ENCODE measurements at regions not wholly inside any gene's neighbourhood (a gene's known extent, or its start where the extent isn't known, plus 50 kb on each side); places are given as distances from the start of the nearest gene placed in this dataset.

- Histone ChIP-seq H3K9me3 (replicated peaks; ENCODE audit: insufficient read depth, low read length) (no peaks in the 10 kb centered on the region), H4K20me1 (ENCODE audit: insufficient read depth, low read length) (no peaks in the 10 kb centered on the region), H2AFZ (ENCODE audit: low read length) (no peak overlapping the region), H3K27ac (ENCODE audit: low read length) (no peak overlapping the region), H3K27me3 (replicated peaks; ENCODE audit: insufficient read depth, low read length) (no peaks in the 10 kb centered on the region), H3K36me3 (replicated peaks; ENCODE audit: insufficient read depth, low read length) (no peaks in the 10 kb centered on the region), H3K4me2 (ENCODE audit: low read depth, low read length) (no peak overlapping the region), H3K4me1 (ENCODE audit: low read length) (no peaks in the 10 kb centered on the region), H3K79me2 (ENCODE audit: low read length) (no peaks in the 10 kb centered on the region), H3F3A (ENCODE audit: insufficient read depth, low read length) (no peaks in the 10 kb centered on the region), H3K4me3 (ENCODE audit: low read length) (no peak overlapping the region), H3K9me2 (replicated peaks; ENCODE audit: insufficient read depth, low read length) (no peaks in the 10 kb centered on the region), H3K9ac (ENCODE audit: low read length) (no peak overlapping the region)
- DNase-seq = no peak
- no peak for TF ChIP-seq CTCF (IDR thresholded peaks at IDR 0.05; ENCODE audit: low read length)
These were observed 91.3 kb upstream of the GPR45 start for GRCh38 chr2:105150231-105150630.

- Histone ChIP-seq H3K9ac (ENCODE audit: low read length) (no peak overlapping the region), H3K9me2 (replicated peaks; ENCODE audit: insufficient read depth, low read length) (no peaks in the 10 kb centered on the region)
- TF ChIP-seq EZH2 (optimal IDR thresholded peaks at IDR 0.05; ENCODE audit: low read depth, low read length) = no peak
- no peak for TF ChIP-seq EZH2phosphoT487 (IDR thresholded peaks at IDR 0.05; ENCODE audit: low read length)
- no peak for TF ChIP-seq CTCF (IDR thresholded peaks at IDR 0.05; ENCODE audit: low read length)
These were observed 87.3 kb upstream of the GPR45 start for GRCh38 chr2:105154119-105154818.

GRCh38 chr2:105156166-105156565, 85.4 kb upstream of the GPR45 start:
- Histone ChIP-seq H3K9me2 (replicated peaks; ENCODE audit: insufficient read depth, low read length) (no peaks in the 10 kb centered on the region), H4K20me1 (ENCODE audit: insufficient read depth, low read length) (no peaks in the 10 kb centered on the region), H3K36me3 (replicated peaks; ENCODE audit: insufficient read depth, low read length) (no peaks in the 10 kb centered on the region), H2AFZ (ENCODE audit: low read length) (no peak overlapping the region), H3K9ac (ENCODE audit: low read length) (no peak overlapping the region), H3K27me3 (replicated peaks; ENCODE audit: insufficient read depth, low read length) (no peaks in the 10 kb centered on the region), H3K4me2 (ENCODE audit: low read depth, low read length) (no peak overlapping the region), H3K27ac (ENCODE audit: low read length) (no peak overlapping the region), H3K79me2 (ENCODE audit: low read length) (no peaks in the 10 kb centered on the region), H3K9me3 (replicated peaks; ENCODE audit: insufficient read depth, low read length) (no peaks in the 10 kb centered on the region), H3K4me3 (ENCODE audit: low read length) (no peak overlapping the region), H3F3A (ENCODE audit: insufficient read depth, low read length) (no peaks in the 10 kb centered on the region), H3K4me1 (ENCODE audit: low read length) (no peaks in the 10 kb centered on the region)
- TF ChIP-seq EZH2phosphoT487 (IDR thresholded peaks at IDR 0.05; ENCODE audit: low read length) = no peak
- no peak for TF ChIP-seq CTCF (IDR thresholded peaks at IDR 0.05; ENCODE audit: low read length)
- TF ChIP-seq EZH2 (optimal IDR thresholded peaks at IDR 0.05; ENCODE audit: low read depth, low read length) = no peak
- DNase-seq = no peak

More at GRCh38 chr2:105154119-105154818, 87.3 kb upstream of the GPR45 start:
- H3K27ac ChIP-seq (ENCODE audit: low read length) = no peak overlapping the region
- no peaks in the 10 kb centered on the region for H3K27me3 ChIP-seq (replicated peaks; ENCODE audit: insufficient read depth, low read length)
- H3F3A ChIP-seq (ENCODE audit: insufficient read depth, low read length) = no peaks in the 10 kb centered on the region
- no peak for DNase-seq
- no peak overlapping the region for H3K4me3 ChIP-seq (ENCODE audit: low read length)
- H3K36me3 ChIP-seq (replicated peaks; ENCODE audit: insufficient read depth, low read length) = no peaks in the 10 kb centered on the region
- no peak overlapping the region for H2AFZ ChIP-seq (ENCODE audit: low read length)
- H3K79me2 ChIP-seq (ENCODE audit: low read length) = no peaks in the 10 kb centered on the region
- no peaks in the 10 kb centered on the region for H3K9me3 ChIP-seq (replicated peaks; ENCODE audit: insufficient read depth, low read length)
- H3K4me1 ChIP-seq (ENCODE audit: low read length) = no peaks in the 10 kb centered on the region
- H3K4me2 ChIP-seq (ENCODE audit: low read depth, low read length) = no peak overlapping the region
- no peaks in the 10 kb centered on the region for H4K20me1 ChIP-seq (ENCODE audit: insufficient read depth, low read length)

Data from MM.1S (cell line).